Esophagus squamous epithelium (tissue), 5 donors: ENCODE measurements at regions not wholly inside any gene's neighbourhood (a gene's known extent, or its start where the extent isn't known, plus 50 kb on each side); places are given as distances from the start of the nearest gene placed in this dataset.

Source experiments
- DNase-seq: peaks from one replicate; lab custom pipeline; 2025; lab: John Stamatoyannopoulos, UW
- H3K27ac ChIP-seq, 4 donors: fragments of 200-600 bp; sonication (generic); one replicate each; pipeline ENCODE4 v1.5.1; 2016 to 2019; ENCODE audit warnings: mild to moderate bottlenecking in 1 of 4
- H3K27me3 ChIP-seq, 4 donors: fragments of 200-600 bp; sonication (generic); 1 replicate in 3 of 4; 2 replicates in 1 of 4; pipeline versions ENCODE4 v1.5.1 to v1.6.0; 2017 to 2021; ENCODE audit warnings: antibody characterized with exemption in 1 of 4
- H3K36me3 ChIP-seq, 3 donors: fragments of 200-600 bp; sonication (generic); one replicate each; pipeline ENCODE4 v1.5.1; 2016 to 2019
- H3K4me1 ChIP-seq, 3 donors: fragments of 200-600 bp; sonication (generic); one replicate each; pipeline ENCODE4 v1.5.1; 2017 to 2019
- H3K4me3 ChIP-seq, 4 donors: fragments of 200-600 bp; sonication (generic); 1 replicate in 3 of 4; 2 replicates in 1 of 4; pipeline ENCODE4 v1.5.1; 2016 to 2019; ENCODE audit warnings: mild to moderate bottlenecking in 2 of 4, moderate library complexity in 1 of 4
- H3K9me3 ChIP-seq, 3 donors: fragments of 200-600 bp; sonication (generic); one replicate each; pipeline ENCODE4 v1.5.1; 2016 to 2019
- POLR2A ChIP-seq, 4 donors: fragments of 450-650 bp; IDR thresholded peaks; one replicate each; pipeline ENCODE4 v1.6.1; 2017; ENCODE audit warnings: antibody characterized with exemption in 4 of 4, mild to moderate bottlenecking in 4 of 4, moderate library complexity in 3 of 4
- WGBS, 2 donors: methylation state at CpG; one replicate each; pipeline ENCODE4 v1.1.5; 2018; 5-methylcytosine and 5-hydroxymethylcytosine counted together
- intact Hi-C: fragments of 100-400 bp; cut with DNase I; formaldehyde crosslinking; loops from one replicate; pipeline ENCODE4 v1.15.0; 2022
- TF ChIP-seq, protein P1 (sequence below), 6 experiments: fragments of 450-650 bp in 4 of 6; fragments of 200-600 bp in 2 of 6; sonication (generic) in 2 of 6; IDR thresholded peaks; one replicate each; pipeline ENCODE4 v1.5.1; 2016 to 2019; ENCODE audit warnings: antibody characterized with exemption in 6 of 6, mild to moderate bottlenecking in 4 of 6, moderate library complexity in 4 of 6
- donor health status: DM: yes; HTN: yes; CAD: no.

DNA sequence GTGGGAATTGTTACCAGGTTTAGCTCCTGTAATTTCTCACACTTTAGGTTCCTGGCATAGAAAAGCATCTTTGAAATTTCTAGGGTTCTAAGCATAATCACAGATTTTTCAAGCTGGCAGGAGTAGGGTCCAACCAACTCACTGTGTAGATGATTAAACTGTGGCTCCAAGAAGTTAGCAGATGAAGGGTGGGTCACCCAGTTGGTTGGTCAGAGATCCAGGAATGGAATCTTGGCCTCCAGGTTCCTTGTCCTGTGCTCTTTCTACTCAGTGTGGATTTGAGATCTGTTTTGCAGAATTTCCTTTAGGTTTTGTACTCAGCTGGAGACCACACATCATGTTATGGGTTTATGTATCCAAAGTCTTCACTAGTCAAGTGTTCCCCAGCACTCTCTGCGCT is 90.3 kb upstream of the MAML3 start:
- Histone ChIP-seq H3K27me3 (no peaks in the 10 kb centered on the region), H3K4me3 (no peak overlapping the region), H3K9me3 (no peaks in the 10 kb centered on the region), H3K4me1 (peaks cover 9 to 37% (median 12%) of the 10 kb centered on the region in 3 donors), H3K36me3 (no peaks in the 10 kb centered on the region), H3K27ac (no peak overlapping the region)
- intact Hi-C loops, result no loop called here
- WGBS, 2 donors, result 91 to 100% methylated on average over 1 of the region's 1 CpG
- TF ChIP-seq POLR2A (IDR thresholded peaks at IDR 0.05), result no peak
- TF ChIP-seq, protein P1, sequence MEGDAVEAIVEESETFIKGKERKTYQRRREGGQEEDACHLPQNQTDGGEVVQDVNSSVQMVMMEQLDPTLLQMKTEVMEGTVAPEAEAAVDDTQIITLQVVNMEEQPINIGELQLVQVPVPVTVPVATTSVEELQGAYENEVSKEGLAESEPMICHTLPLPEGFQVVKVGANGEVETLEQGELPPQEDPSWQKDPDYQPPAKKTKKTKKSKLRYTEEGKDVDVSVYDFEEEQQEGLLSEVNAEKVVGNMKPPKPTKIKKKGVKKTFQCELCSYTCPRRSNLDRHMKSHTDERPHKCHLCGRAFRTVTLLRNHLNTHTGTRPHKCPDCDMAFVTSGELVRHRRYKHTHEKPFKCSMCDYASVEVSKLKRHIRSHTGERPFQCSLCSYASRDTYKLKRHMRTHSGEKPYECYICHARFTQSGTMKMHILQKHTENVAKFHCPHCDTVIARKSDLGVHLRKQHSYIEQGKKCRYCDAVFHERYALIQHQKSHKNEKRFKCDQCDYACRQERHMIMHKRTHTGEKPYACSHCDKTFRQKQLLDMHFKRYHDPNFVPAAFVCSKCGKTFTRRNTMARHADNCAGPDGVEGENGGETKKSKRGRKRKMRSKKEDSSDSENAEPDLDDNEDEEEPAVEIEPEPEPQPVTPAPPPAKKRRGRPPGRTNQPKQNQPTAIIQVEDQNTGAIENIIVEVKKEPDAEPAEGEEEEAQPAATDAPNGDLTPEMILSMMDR (IDR thresholded peaks at IDR 0.05), result no peak
- DNase-seq, result no peak

DNA sequence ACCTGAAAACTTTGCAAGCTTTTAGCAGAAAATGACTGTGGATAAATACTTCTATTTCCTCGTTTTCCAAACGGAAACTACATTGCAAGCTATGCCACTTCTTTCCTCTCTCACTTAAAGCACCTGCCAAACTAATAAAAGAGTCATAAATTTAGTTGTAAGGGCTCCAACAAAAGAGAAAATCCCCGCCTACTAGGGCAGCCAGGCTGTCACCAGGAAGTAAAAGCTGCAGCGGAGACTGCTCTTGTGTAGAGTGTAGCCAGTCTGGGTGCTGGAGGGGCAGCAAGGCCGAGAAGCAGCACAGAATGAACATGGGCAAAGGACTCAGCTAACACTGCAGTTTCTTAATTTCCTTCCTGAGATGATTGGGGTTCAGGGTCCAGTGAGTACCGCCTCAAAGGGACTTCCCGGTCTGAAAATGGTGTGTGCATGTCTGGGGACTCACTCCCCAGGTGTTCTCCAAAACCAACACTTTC is 89.3 kb upstream of the MAML3 start:
- Histone ChIP-seq H3K4me3 (no peak overlapping the region), H3K27ac (peak overlapping the region; percentile 30 to 74 (median 48)), H3K9me3 (no peaks in the 10 kb centered on the region), H3K36me3 (no peaks in the 10 kb centered on the region), H3K27me3 (no peaks in the 10 kb centered on the region), H3K4me1 (peaks cover 17 to 38% (median 19%) of the 10 kb centered on the region in 3 donors)
- WGBS, 2 donors, result 24 to 25% methylated on average over 7 of the region's 7 CpGs
- no peak for DNase-seq
- TF ChIP-seq, protein P1 (IDR thresholded peaks at IDR 0.05), result no peak
- no peak for TF ChIP-seq POLR2A (IDR thresholded peaks at IDR 0.05)
- intact Hi-C loops, result no loop called here

DNA sequence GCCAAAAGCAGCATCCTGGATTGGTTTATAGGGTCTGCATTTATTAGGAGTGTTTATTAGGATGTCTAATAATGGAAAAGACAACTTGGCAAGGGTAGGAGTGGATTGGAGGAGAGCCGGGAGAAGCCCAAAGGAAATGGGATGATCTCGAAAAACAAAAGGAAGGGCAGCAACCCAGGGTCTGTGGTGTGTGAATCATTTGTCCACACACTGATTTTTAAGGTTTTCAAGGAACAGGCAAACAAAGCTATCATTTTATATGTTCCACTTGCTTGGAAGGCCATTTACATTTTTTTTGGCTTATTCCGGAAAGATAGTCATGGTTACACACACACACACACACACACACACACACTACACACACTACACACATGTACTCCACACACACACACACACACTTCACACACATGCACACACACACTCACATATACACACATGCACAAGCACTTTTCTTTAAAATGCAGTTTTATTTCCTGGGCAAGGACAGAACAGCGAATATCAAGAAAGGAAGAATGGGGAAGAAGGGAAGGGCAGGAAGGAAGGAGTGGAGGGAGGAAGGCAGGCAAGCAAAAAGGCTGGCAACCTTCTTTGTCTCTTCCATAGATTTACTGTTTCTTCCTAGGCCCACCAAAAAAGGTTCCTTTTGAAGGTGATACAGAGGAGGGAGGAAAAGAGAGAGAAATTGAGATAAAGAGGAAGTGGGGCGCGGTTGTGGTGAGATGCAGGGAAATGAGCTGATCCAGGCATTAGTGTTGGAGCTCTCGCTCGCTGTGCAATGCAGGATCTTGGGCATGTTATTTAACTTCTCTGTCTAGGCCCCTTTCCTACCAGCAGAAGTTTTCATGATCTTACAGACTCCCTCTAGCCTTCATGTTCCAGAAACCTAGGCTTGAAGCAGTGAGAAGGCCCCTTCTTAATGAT is 88.6 kb upstream of the MAML3 start:
- no peaks in the 10 kb centered on the region for H3K27me3 ChIP-seq
- intact Hi-C loops, result no loop called here
- peaks cover 23 to 45% (median 26%) of the 10 kb centered on the region in 3 donors for H3K4me1 ChIP-seq
- H3K9me3 ChIP-seq, result no peaks in the 10 kb centered on the region
- DNase-seq, result no peak
- no peak overlapping the region for H3K4me3 ChIP-seq
- 61 to 66% methylated on average over 8 of the region's 8 CpGs for WGBS, 2 donors
- peak overlapping the region; percentile 30 to 74 (median 48) for H3K27ac ChIP-seq
- H3K36me3 ChIP-seq, result no peaks in the 10 kb centered on the region
- no peak for TF ChIP-seq POLR2A (IDR thresholded peaks at IDR 0.05)
- TF ChIP-seq, protein P1 (IDR thresholded peaks at IDR 0.05), result no peak

DNA sequence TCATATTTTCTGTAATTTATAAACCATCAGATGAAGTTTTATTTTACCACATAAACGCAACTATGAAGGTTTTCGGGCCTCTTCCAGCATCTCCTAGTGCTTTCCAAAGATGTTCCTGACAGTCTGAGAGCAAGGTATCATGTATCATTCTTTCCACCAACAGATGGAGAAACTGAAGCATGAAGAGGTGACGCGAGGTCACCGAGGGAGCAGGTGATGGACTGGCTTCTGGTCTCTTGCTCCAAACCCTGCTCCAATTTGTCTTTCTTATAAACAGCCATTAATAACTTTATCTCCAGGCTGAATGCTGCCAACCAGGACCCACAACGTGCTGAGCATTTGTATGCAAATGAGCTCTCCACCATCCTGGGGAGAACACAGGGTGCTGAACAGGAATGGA is 86.3 kb upstream of the MAML3 start:
- no peak overlapping the region for H3K27ac ChIP-seq
- 86 to 89% methylated on average over 6 of the region's 6 CpGs for WGBS, 2 donors
- TF ChIP-seq, protein P1 (IDR thresholded peaks at IDR 0.05), result no peak
- no peak for TF ChIP-seq POLR2A (IDR thresholded peaks at IDR 0.05)
- no peaks in the 10 kb centered on the region for H3K9me3 ChIP-seq
- intact Hi-C loops, result no loop called here
- no peak for DNase-seq
- H3K4me1 ChIP-seq, result peaks cover 23 to 69% (median 34%) of the 10 kb centered on the region in 3 donors
- no peaks in the 10 kb centered on the region for H3K36me3 ChIP-seq
- no peak overlapping the region for H3K4me3 ChIP-seq
- no peaks in the 10 kb centered on the region for H3K27me3 ChIP-seq

DNA sequence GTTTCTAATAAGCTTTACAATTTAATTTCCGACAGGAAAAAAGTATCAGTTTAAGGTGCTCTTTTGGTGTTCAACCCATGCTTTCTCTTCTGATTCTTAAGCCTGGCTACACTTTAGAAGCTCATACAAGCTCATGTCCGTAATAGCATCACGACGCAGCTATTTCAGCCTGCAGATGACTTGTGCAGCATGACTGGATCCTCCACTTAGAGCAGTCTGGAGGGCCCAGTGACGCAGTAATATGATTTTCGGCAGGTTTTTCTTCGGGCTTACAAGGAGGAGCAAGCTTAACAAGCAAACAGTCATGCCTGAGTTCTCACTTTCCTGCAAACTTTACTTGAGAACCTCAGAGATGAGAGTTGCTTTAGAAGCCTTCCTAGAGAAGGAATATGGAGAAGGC is 85.3 kb upstream of the MAML3 start:
- no peak for DNase-seq
- intact Hi-C loops, result loop anchor here (5.0 kb wide), 1 partner anchor 82 kb away; no protein-coding TSS in a partner anchor
- Histone ChIP-seq H3K27me3 (no peaks in the 10 kb centered on the region), H3K4me1 (peaks cover 23 to 78% (median 37%) of the 10 kb centered on the region in 3 donors), H3K9me3 (no peaks in the 10 kb centered on the region), H3K4me3 (no peak overlapping the region), H3K27ac (peak overlapping the region in 2 of 4 donors; percentile 89 to 91), H3K36me3 (no peaks in the 10 kb centered on the region)
- no peak for TF ChIP-seq POLR2A (IDR thresholded peaks at IDR 0.05)
- TF ChIP-seq, protein P1 (IDR thresholded peaks at IDR 0.05), result no peak
- 76 to 87% methylated on average over 7 of the region's 7 CpGs for WGBS, 2 donors
